Gastroesophageal sphincter (tissue), 4 donors: ENCODE measurements at regions not wholly inside any gene's neighbourhood (a gene's known extent, or its start where the extent isn't known, plus 50 kb on each side); places are given as distances from the start of the nearest gene placed in this dataset.

Experiments
- ATAC-seq: fragments of 150-250 bp; one replicate; pipeline ENCODE4 v1.9.1; 2016; ENCODE audit warnings: mild to moderate bottlenecking, moderate library complexity
- H3K27ac ChIP-seq, 4 donors: fragments of 200-600 bp; sonication (generic) in 3 of 4; 1 replicate in 3 of 4; 2 replicates in 1 of 4; pipeline ENCODE4 v1.5.1; 2016 to 2019
- H3K27me3 ChIP-seq: fragments of 200-600 bp; sonication (generic); one replicate; pipeline ENCODE4 v1.5.1; 2019
- H3K36me3 ChIP-seq, 2 donors: fragments of 200-600 bp; sonication (generic); one replicate each; pipeline ENCODE4 v1.5.1; 2019; ENCODE audit warnings: control low read depth in 1 of 2
- H3K4me1 ChIP-seq, 3 donors: fragments of 200-600 bp; sonication (generic); 1 replicate in 2 of 3; 2 replicates in 1 of 3; pipeline ENCODE4 v1.5.1; 2016 to 2019; ENCODE audit warnings: control low read depth in 2 of 3
- H3K4me3 ChIP-seq, 2 donors: fragments of 200-600 bp; sonication (generic); one replicate each; pipeline ENCODE4 v1.5.1; 2019; ENCODE audit warnings: mild to moderate bottlenecking in 1 of 2, moderate library complexity in 1 of 2
- H3K9me3 ChIP-seq, 3 donors: fragments of 200-600 bp; sonication (generic); one replicate each; pipeline ENCODE4 v1.5.1; 2017 to 2019; ENCODE audit warnings: control low read depth in 2 of 3
- CTCF ChIP-seq, 4 experiments: fragments of 200-600 bp in 2 of 4; fragments of 450-650 bp in 2 of 4; sonication (generic) in 1 of 4; IDR thresholded peaks; one replicate each; pipeline ENCODE4 v1.5.1; 2017 to 2019; ENCODE audit warnings: antibody characterized with exemption in 4 of 4, mild to moderate bottlenecking in 2 of 4, moderate library complexity in 2 of 4
- EP300 ChIP-seq: sonication (generic); formaldehyde crosslinking; IDR thresholded peaks from one replicate; pipeline ENCODE4 v1.6.1; 2017; ENCODE audit warnings: antibody characterized with exemption, mild to moderate bottlenecking
- POLR2A ChIP-seq, 2 donors: fragments of 450-650 bp; IDR thresholded peaks; one replicate each; pipeline ENCODE4 v1.6.1; 2017; ENCODE audit warnings: antibody characterized with exemption in 2 of 2, mild to moderate bottlenecking in 2 of 2, moderate library complexity in 1 of 2
- POLR2AphosphoS5 ChIP-seq: sonication (generic); formaldehyde crosslinking; IDR thresholded peaks from one replicate; pipeline ENCODE4 v1.6.1; 2017; ENCODE audit warnings: antibody characterized with exemption
- WGBS, 2 donors: methylation state at CpG; one replicate each; pipeline ENCODE4 v1.1.5; 2018; ENCODE audit warnings: low coverage in 1 of 2; 5-methylcytosine and 5-hydroxymethylcytosine counted together

DNA sequence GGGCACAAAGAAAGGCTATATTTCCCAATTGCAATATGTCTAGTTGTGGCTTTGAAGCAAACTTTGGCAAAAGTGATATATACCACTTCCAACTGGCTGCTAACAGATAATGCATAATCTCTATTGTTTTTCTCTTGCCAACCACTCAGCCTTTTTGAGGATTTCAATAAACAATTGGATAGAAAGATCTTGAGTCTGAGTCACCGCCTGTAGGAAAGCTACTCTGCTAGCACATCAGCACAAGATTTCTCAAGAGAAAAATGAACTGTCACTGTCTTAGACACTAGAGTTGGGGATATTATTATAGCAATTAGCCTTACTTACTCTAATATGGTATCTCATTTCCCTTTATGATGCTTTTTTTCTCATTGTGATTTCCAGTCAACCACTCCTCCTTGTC lies 119.7 kb downstream of the SST start:
- H3K9me3 ChIP-seq, result no peaks in the 10 kb centered on the region
- no peaks in the 10 kb centered on the region for H3K4me1 ChIP-seq
- no peaks in the 10 kb centered on the region for H3K27me3 ChIP-seq
- WGBS, 2 donors, result 75 to 100% methylated on average over 1 of the region's 1 CpG
- ATAC-seq, result no peak
- TF ChIP-seq POLR2A (IDR thresholded peaks at IDR 0.05), result no peak
- TF ChIP-seq CTCF (IDR thresholded peaks at IDR 0.05), result no peak
- TF ChIP-seq POLR2AphosphoS5, result no peak
- no peak for TF ChIP-seq EP300
- H3K27ac ChIP-seq, result no peak overlapping the region
- H3K4me3 ChIP-seq, result no peak overlapping the region
- H3K36me3 ChIP-seq, result no peaks in the 10 kb centered on the region

DNA sequence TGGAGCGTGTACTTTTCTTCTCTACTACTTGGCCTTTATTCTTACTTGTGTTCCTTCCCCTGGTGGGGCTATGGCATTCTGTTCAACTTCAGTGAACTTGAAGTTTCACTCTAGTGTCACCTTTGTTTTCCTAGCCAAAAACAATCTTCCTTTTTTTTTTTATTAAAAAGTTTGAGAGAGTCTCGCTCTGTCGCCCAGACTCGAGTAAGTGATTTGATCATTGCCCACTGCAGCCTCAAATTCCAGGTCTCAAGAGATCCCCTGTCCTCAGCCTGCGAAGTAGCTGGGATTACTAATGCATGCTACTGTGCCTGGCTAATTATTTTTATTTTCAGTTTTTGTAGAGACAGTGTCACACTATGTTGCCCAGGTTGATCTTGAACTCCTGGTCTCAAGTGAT lies 124.8 kb downstream of the SST start:
- H3K4me1 ChIP-seq, result no peaks in the 10 kb centered on the region
- no peak overlapping the region for H3K27ac ChIP-seq
- 92 to 96% methylated on average over 4 to 5 of the region's 5 CpGs for WGBS, 2 donors
- H3K4me3 ChIP-seq, result no peak overlapping the region
- no peak for ATAC-seq
- H3K36me3 ChIP-seq, result no peaks in the 10 kb centered on the region
- TF ChIP-seq POLR2A (IDR thresholded peaks at IDR 0.05), result no peak
- no peak for TF ChIP-seq EP300
- no peak for TF ChIP-seq CTCF (IDR thresholded peaks at IDR 0.05)
- no peak for TF ChIP-seq POLR2AphosphoS5
- peaks cover 0 to 5% (median 0%) of the 10 kb centered on the region in 3 donors for H3K9me3 ChIP-seq
- H3K27me3 ChIP-seq, result peaks cover 3% of the 10 kb centered on the region

DNA sequence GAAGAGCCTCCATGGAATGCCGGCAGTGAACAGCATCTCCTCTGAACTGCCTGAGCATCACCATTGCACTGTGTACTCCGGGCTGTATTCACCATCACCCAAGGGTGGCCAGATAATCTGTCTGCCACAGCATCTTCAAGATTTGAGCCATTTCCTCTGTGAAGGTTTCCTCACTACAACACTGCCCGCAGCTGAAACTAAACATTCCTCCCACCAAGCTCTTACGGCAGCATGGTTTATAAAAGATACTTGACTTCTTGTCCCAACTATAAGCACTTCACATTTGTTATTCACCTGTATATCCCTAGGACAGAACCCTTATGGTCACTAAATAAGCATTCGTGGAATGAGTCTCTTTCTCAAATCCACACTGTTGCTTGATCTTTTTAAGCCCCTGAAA lies 125.9 kb downstream of the SST start:
- Histone ChIP-seq H3K27ac (no peak overlapping the region), H3K4me3 (no peak overlapping the region), H3K27me3 (peaks cover 3% of the 10 kb centered on the region), H3K36me3 (no peaks in the 10 kb centered on the region), H3K4me1 (no peaks in the 10 kb centered on the region), H3K9me3 (peaks cover 0 to 5% (median 0%) of the 10 kb centered on the region in 3 donors)
- 59 to 61% methylated on average over 3 of the region's 5 CpGs for WGBS, 2 donors
- no peak for ATAC-seq
- TF ChIP-seq POLR2AphosphoS5 (no peak), EP300 (no peak), POLR2A (IDR thresholded peaks at IDR 0.05) (no peak), CTCF (IDR thresholded peaks at IDR 0.05) (no peak)

DNA sequence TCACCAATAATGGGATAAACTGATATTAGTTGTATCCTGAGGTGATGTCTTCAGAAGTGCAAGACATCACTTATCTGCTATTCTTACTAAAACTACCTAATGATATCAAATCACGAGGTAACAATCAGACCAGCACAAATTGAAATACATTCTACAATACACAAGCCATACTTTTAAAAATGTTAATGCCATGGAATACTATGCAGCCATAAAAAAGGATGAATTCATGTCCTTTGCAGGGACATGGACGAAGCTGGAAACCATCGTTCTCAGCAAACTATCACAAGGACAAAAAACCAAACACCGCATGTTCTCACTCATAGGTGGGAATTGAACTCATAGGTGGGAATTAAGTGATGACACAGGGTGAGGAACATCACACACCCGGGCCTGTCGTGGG lies 129.3 kb downstream of the SST start:
- Histone ChIP-seq H3K27me3 (peaks cover 3% of the 10 kb centered on the region), H3K4me3 (no peak overlapping the region), H3K36me3 (no peaks in the 10 kb centered on the region), H3K27ac (no peak overlapping the region), H3K4me1 (no peaks in the 10 kb centered on the region), H3K9me3 (peaks cover 0 to 5% (median 0%) of the 10 kb centered on the region in 3 donors)
- ATAC-seq, result no peak
- 86 to 96% methylated on average over 2 to 4 of the region's 6 CpGs for WGBS, 2 donors
- TF ChIP-seq CTCF (IDR thresholded peaks at IDR 0.05) (no peak), POLR2A (IDR thresholded peaks at IDR 0.05) (no peak), EP300 (no peak), POLR2AphosphoS5 (no peak)

GRCh38 chr3:187536185-187536584 lies 134.0 kb downstream of the SST start:
- no peak for TF ChIP-seq CTCF (IDR thresholded peaks at IDR 0.05)
- Histone ChIP-seq H3K27ac (no peak overlapping the region), H3K4me3 (no peak overlapping the region), H3K36me3 (no peaks in the 10 kb centered on the region), H3K9me3 (peaks cover 0 to 5% (median 0%) of the 10 kb centered on the region in 3 donors), H3K4me1 (no peaks in the 10 kb centered on the region), H3K27me3 (no peaks in the 10 kb centered on the region)
- 41 to 86% methylated on average over 3 to 6 of the region's 6 CpGs for WGBS, 2 donors
- ATAC-seq, result no peak
